Endothelial cell of umbilical vein (primary cell): ENCODE measurements at regions not wholly inside any gene's neighbourhood (a gene's known extent, or its start where the extent isn't known, plus 50 kb on each side); places are given as distances from the start of the nearest gene placed in this dataset.

ENCODE experiments used
- POLR2A ChIP-seq: IDR thresholded peaks from 2 replicates; pipeline ENCODE4 v1.6.1; 2012; ENCODE audit warnings: low read depth, mild to moderate bottlenecking, control low read depth, low read length
- POLR2AphosphoS5 ChIP-seq: IDR thresholded peaks from 2 replicates; pipeline ENCODE4 v1.6.1; 2012; ENCODE audit warnings: low read depth, mild to moderate bottlenecking, control low read depth, low read length, moderate library complexity; ENCODE audit not compliant: insufficient read depth

DNA sequence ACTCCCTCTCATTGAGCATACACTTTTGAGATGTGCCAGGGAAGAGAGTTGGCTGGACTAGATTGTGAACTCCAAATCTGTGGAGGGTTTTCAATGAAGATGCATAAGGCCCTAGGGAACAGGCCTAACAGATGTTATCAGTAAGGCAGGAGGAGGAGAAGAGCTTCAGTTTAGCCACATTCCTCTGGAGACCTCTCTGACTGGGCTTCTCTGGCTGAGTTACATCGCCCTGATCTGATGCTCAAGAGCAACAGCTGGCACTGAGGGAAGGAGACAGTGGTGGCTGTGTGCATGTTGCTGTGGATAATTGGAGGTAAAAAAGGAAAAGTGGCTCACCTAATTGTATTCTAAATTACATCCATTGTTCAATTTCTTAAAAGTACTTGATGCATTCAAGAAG lies 206.4 kb upstream of the CFAP20DC start:
- TF ChIP-seq POLR2AphosphoS5 (no peak), POLR2A (no peak)
